ENCODE measurements at regions not wholly inside any gene's neighbourhood (a gene's known extent, or its start where the extent isn't known, plus 50 kb on each side); places are given as distances from the start of the nearest gene placed in this dataset.

GRCh38 chr6:139679516-139680179 lies 305.2 kb upstream of the CITED2 start:
- TF ChIP-seq ZNF274 (IDR thresholded peaks at IDR 0.05; ENCODE audit: low read depth, low read length) (no peak), SUZ12 (IDR thresholded peaks at IDR 0.05; ENCODE audit: extremely low read depth, insufficient read depth, insufficient read length) (no peak)
